OCI-M1 (cell line): ENCODE measurements at regions not wholly inside any gene's neighbourhood (a gene's known extent, or its start where the extent isn't known, plus 50 kb on each side); places are given as distances from the start of the nearest gene placed in this dataset.
"Not testable (repeated sequence)": the region's sequence is repeated elsewhere in the genome, so short reads cannot be mapped to it uniquely, and the experiment has no call there.

Source experiments
- DNase-seq: peaks from one replicate; lab custom pipeline; 2025; lab: John Stamatoyannopoulos, UW

- DNase-seq = no peak
Observed at GRCh38 chr17:31622500-31622899, 231.0 kb downstream of the RAB11FIP4 start.

DNA sequence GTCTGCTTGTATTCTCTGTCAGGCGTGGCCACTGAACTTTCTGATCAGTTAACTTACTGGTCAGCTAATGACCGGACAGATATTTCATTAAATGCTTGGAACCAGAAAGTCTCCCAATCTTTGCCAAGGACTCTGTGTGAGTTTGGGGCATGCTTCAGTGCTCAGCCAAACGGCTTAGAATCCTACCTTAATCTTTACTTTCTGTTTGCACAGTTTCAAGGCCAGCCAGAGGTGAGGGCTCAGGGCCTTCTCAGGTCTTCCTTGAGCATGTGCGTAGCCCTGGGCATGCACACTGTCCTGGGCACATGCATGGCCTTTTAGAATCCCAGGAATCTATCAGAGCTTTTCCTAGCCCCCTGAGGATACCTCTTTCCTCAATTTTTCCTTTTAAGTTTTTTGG, 230.1 kb downstream of the RAB11FIP4 start:
- no peak for DNase-seq

DNA sequence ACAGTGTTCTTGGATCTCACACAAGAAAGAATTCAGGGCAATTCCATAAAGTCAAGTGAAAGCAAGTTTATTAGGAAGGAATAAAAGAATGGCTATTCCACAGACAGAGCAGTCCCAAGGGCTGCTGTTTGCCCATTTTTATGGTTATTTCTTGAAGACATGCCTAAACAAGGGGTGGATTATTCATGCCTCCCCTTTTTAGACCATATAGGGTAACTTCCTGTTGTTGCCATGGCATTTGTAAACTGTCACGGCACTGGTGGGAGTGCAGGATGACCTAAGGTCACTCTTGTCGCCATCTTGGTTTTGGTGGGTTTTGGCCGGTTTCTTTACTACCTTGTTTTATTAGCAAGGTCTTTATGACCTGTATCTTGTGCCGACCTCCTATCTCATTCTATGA, 219.6 kb downstream of the RAB11FIP4 start:
- DNase-seq = not testable (repeated sequence)

- DNase-seq = peak; percentile 1
Observed at GRCh38 chr17:31609996-31610910, 218.8 kb downstream of the RAB11FIP4 start.

- DNase-seq = no peak
Observed at GRCh38 chr17:31609331-31609730, 217.9 kb downstream of the RAB11FIP4 start.

GRCh38 chr17:31608659-31609254, 217.3 kb downstream of the RAB11FIP4 start:
- DNase-seq = no peak

DNA sequence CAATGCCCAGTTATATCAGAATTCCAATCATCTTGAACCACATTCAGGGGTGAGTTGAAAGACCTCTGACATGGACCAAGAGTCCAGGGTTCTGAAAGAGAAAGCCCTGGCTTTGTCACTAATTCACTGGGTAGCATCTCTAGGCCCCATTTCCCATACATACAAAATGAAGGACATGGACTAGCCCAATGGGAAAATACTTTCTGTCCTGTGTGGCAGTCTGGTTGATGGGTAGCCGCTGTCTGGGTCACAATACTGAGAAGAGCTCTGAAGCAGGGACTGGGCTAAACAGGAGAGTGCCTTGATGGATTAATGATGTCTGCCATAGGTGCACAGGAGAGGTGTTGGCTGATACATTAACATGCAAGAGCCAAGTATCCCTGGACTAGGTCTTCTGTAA, 214.3 kb downstream of the RAB11FIP4 start:
- no peak for DNase-seq

- DNase-seq = no peak
Observed at GRCh38 chr17:31604936-31605335, 213.5 kb downstream of the RAB11FIP4 start.

- not testable (repeated sequence) for DNase-seq
Observed at GRCh38 chr17:31600144-31600543, 208.7 kb downstream of the RAB11FIP4 start.

- no peak for DNase-seq
Observed at GRCh38 chr17:31598921-31599571, 207.6 kb downstream of the RAB11FIP4 start.

- DNase-seq = no peak
Observed at GRCh38 chr17:31598399-31598782, 206.9 kb downstream of the RAB11FIP4 start.

GRCh38 chr17:31597646-31598398, 206.3 kb downstream of the RAB11FIP4 start:
- no peak for DNase-seq

- DNase-seq = no peak
Observed at GRCh38 chr17:31596382-31597323, 205.2 kb downstream of the RAB11FIP4 start.

- no peak for DNase-seq
Observed at GRCh38 chr17:31595666-31596381, 204.3 kb downstream of the RAB11FIP4 start.

- DNase-seq = no peak
Observed at GRCh38 chr17:31595076-31595475, 203.6 kb downstream of the RAB11FIP4 start.

DNA sequence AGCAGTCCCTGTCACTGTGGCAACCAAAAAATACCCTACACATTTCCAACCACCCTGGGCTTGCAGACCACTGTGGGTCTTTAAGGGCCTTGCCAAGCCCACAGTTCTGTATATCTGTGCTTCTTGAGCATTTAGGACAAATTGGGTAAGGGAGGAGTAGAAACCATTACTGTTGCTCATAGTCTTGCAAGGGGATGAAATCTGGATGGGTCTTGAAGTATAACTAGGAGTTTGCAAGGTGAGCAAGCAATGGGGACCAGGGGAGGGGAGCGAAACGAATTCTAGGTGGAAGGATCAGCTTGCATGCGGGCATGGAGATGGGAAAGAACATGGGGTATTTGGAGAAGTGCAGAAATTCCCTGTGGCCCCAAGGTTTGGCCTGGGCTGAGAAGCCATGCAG, 202.9 kb downstream of the RAB11FIP4 start:
- no peak for DNase-seq

DNA sequence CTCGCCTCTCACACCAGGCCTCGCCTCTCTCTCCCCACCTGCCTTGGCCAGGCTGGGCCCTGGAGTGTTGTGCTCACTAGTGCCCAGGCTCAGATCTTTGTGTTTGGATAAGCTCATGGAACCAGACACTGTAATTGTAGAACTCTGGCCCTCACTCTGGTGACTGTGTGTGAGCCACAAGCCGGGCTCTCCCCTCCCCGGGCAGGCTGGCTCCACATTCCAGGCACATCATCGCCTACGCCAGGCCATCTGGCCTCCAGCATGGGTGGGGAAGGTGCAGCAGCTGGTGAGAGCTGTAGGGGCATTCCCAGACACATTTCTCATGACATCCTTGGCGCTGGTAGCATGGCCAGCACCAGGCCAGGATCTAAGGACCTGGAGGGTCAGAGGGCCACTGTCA, 202.3 kb downstream of the RAB11FIP4 start:
- DNase-seq = no peak

GRCh38 chr17:31591924-31592323, 200.4 kb downstream of the RAB11FIP4 start:
- no peak for DNase-seq

- DNase-seq = no peak
Observed at GRCh38 chr17:31588512-31588911, 197.0 kb downstream of the RAB11FIP4 start.

- no peak for DNase-seq
Observed at GRCh38 chr17:31588034-31588433, 196.6 kb downstream of the RAB11FIP4 start.
